IMR-90 (cell line): ENCODE measurements at regions not wholly inside any gene's neighbourhood (a gene's known extent, or its start where the extent isn't known, plus 50 kb on each side); places are given as distances from the start of the nearest gene placed in this dataset.

Source experiments
- BHLHE40 ChIP-seq: fragments of 150-350 bp; IDR thresholded peaks from 2 replicates; pipeline ENCODE4 v1.6.1; 2016; ENCODE audit warnings: mild to moderate bottlenecking, low read depth, low read length
- CTCF ChIP-seq: conservative IDR thresholded peaks from 2 replicates; pipeline ENCODE4 v1.5.1; 2012; ENCODE audit warnings: mild to moderate bottlenecking, low read depth, low read length, improper control_type of control experiment
- ELK1 ChIP-seq: fragments of 150-350 bp; IDR thresholded peaks from 2 replicates; pipeline ENCODE4 v1.6.1; 2016; ENCODE audit warnings: low read depth, mild to moderate bottlenecking, low read length, moderate library complexity, borderline replicate concordance
- POLR2A ChIP-seq: IDR thresholded peaks from 2 replicates; pipeline ENCODE4 v1.6.1; 2012; ENCODE audit warnings: mild to moderate bottlenecking, low read depth, low read length
- USF2 ChIP-seq: fragments of 150-350 bp; IDR thresholded peaks from 2 replicates; pipeline ENCODE4 v1.6.1; 2017; ENCODE audit warnings: mild to moderate bottlenecking, antibody characterized with exemption, low read length, low read depth

- TF ChIP-seq CTCF (no peak), ELK1 (no peak), USF2 (peak; percentile 8; the same call in 1 of the 2 replicates), POLR2A (no peak), BHLHE40 (no peak)
These were observed 151.1 kb upstream of the TBX3 start for GRCh38 chr12:114835031-114835430.
